ENCODE measurements at regions not wholly inside any gene's neighbourhood (a gene's known extent, or its start where the extent isn't known, plus 50 kb on each side); places are given as distances from the start of the nearest gene placed in this dataset.

- ATAC-seq (ENCODE audit: poor library complexity) (no peak), DNase-seq (no peak)
- intact Hi-C loops (cut with DNase I), result no loop called here
These were observed 779.0 kb downstream of the SQOR start for GRCh38 chr15:46413799-46414198.

GRCh38 chr15:46416544-46416943 lies 781.7 kb downstream of the SQOR start:
- intact Hi-C loops (cut with DNase I), result no loop called here
- DNase-seq (no peak), ATAC-seq (ENCODE audit: poor library complexity) (peak; percentile 22)

GRCh38 chr15:46420990-46421389 lies 786.2 kb downstream of the SQOR start:
- no peak for ATAC-seq (ENCODE audit: poor library complexity)
- intact Hi-C loops (cut with DNase I), result no loop called here
- DNase-seq, result no peak

GRCh38 chr15:46441294-46442062 lies 806.6 kb downstream of the SQOR start:
- DNase-seq (no peak), ATAC-seq (ENCODE audit: poor library complexity) (no peak)
- intact Hi-C loops (cut with DNase I), result no loop called here

GRCh38 chr15:46442184-46442583 lies 807.4 kb downstream of the SQOR start:
- no peak for ATAC-seq (ENCODE audit: poor library complexity)
- peak; percentile 21 for DNase-seq
- intact Hi-C loops (cut with DNase I), result no loop called here

GRCh38 chr15:46442901-46443590 lies 808.2 kb downstream of the SQOR start:
- DNase-seq (no peak), ATAC-seq (ENCODE audit: poor library complexity) (no peak)
- intact Hi-C loops (cut with DNase I), result no loop called here

- ATAC-seq (ENCODE audit: poor library complexity) (no peak), DNase-seq (no peak)
- intact Hi-C loops (cut with DNase I), result no loop called here
These were observed 815.4 kb downstream of the SQOR start for GRCh38 chr15:46450112-46450809.

- no peak for DNase-seq
- no peak for ATAC-seq (ENCODE audit: poor library complexity)
- intact Hi-C loops (cut with DNase I), result no loop called here
These were observed 816.0 kb downstream of the SQOR start for GRCh38 chr15:46450810-46451182.

- ATAC-seq (ENCODE audit: poor library complexity), result no peak
- intact Hi-C loops (cut with DNase I), result no loop called here
- DNase-seq, result no peak
These were observed 817.5 kb downstream of the SQOR start for GRCh38 chr15:46452297-46452820.

GRCh38 chr15:46456456-46456855 lies 821.6 kb downstream of the SQOR start:
- intact Hi-C loops (cut with DNase I), result no loop called here
- DNase-seq, result no peak
- no peak for ATAC-seq (ENCODE audit: poor library complexity)

GRCh38 chr15:46460431-46461094 lies 825.7 kb downstream of the SQOR start:
- intact Hi-C loops (cut with DNase I), result no loop called here
- DNase-seq, result no peak
- ATAC-seq (ENCODE audit: poor library complexity), result no peak

GRCh38 chr15:46461416-46461815 lies 826.6 kb downstream of the SQOR start:
- intact Hi-C loops (cut with DNase I), result no loop called here

GRCh38 chr15:46467041-46467440 lies 832.2 kb downstream of the SQOR start:
- intact Hi-C loops (cut with DNase I), result no loop called here
- no peak for DNase-seq
- no peak for ATAC-seq (ENCODE audit: poor library complexity)

More at GRCh38 chr15:46461416-46461815, 826.6 kb downstream of the SQOR start:
- no peak for ATAC-seq (ENCODE audit: poor library complexity)
- no peak for DNase-seq

- DNase-seq (no peak), ATAC-seq (ENCODE audit: poor library complexity) (no peak)
- intact Hi-C loops (cut with DNase I), result no loop called here
These were observed 836.3 kb downstream of the SQOR start for GRCh38 chr15:46471096-46471495.

GRCh38 chr15:46489276-46489675 lies 854.4 kb downstream of the SQOR start:
- DNase-seq, result no peak
- intact Hi-C loops (cut with DNase I), result no loop called here
- ATAC-seq (ENCODE audit: poor library complexity), result no peak

GRCh38 chr15:46496491-46497115 lies 861.8 kb downstream of the SQOR start:
- ATAC-seq (ENCODE audit: poor library complexity) (no peak), DNase-seq (no peak)
- intact Hi-C loops (cut with DNase I), result no loop called here

GRCh38 chr15:46502667-46503066 lies 867.8 kb downstream of the SQOR start:
- intact Hi-C loops (cut with DNase I), result no loop called here
- DNase-seq, result no peak
- no peak for ATAC-seq (ENCODE audit: poor library complexity)

GRCh38 chr15:46518381-46518780 lies 883.6 kb downstream of the SQOR start:
- intact Hi-C loops (cut with DNase I), result no loop called here

GRCh38 chr15:46523701-46524100 lies 888.9 kb downstream of the SQOR start:
- ATAC-seq (ENCODE audit: poor library complexity), result no peak
- no peak for DNase-seq
- intact Hi-C loops (cut with DNase I), result no loop called here

More at GRCh38 chr15:46518381-46518780, 883.6 kb downstream of the SQOR start:
- ATAC-seq (ENCODE audit: poor library complexity) (no peak), DNase-seq (no peak)

Data from Right ventricle myocardium superior (tissue), 1 donor.